IMR-90 (cell line): ENCODE measurements at regions not wholly inside any gene's neighbourhood (a gene's known extent, or its start where the extent isn't known, plus 50 kb on each side); places are given as distances from the start of the nearest gene placed in this dataset.

Source experiments
- ATAC-seq: fragments of 200-7000 bp; cut with Tn5 transposase; 2 replicates; pipeline ENCODE4 v1.9.1; 2020; ENCODE audit warnings: low read depth, mild to moderate bottlenecking, moderate library complexity
- BruUV-seq: library from RNA; stranded (reverse); fragments of 400-500 nt; replicated peaks from 2 replicates; lab custom pipeline; 2021; lab: Mats Ljungman, UMichigan
- CTCF ChIA-PET: fragments of 300-600 bp; formaldehyde crosslinking; extraction: SDS; loops from one replicate; lab custom pipeline; 2021; ENCODE audit warnings: antibody characterized with exemption; lab: Yijun Ruan, JAX
- POLR2A ChIA-PET: fragments of 300-600 bp; sonication (Branson Sonifier 250); formaldehyde crosslinking; loops from one replicate; lab custom pipeline; 2022; ENCODE audit warnings: antibody characterized with exemption; ENCODE audit not compliant: unreplicated experiment; lab: Charles Lee
- DNase-seq: peaks from one replicate; pipeline ENCODE4 v3.0.0; 2013
- H2AFZ ChIP-seq: replicated peaks from 2 replicates; pipeline ENCODE3; 2013; ENCODE audit warnings: low read length, mild to moderate bottlenecking; ENCODE audit not compliant: poor library complexity
- H2AK5ac ChIP-seq: 2 replicates; pipeline ENCODE4 v1.6.1; 2013; ENCODE audit warnings: low read depth, low read length, inconsistent platforms
- H2AK9ac ChIP-seq: replicated peaks from 2 replicates; pipeline ENCODE3; 2013; ENCODE audit warnings: mild to moderate bottlenecking, low read depth, low read length, moderate library complexity; ENCODE audit not compliant: poor library complexity
- H2BK120ac ChIP-seq: 2 replicates; pipeline ENCODE4 v1.6.1; 2013; ENCODE audit warnings: low read depth, low read length, inconsistent platforms
- H2BK15ac ChIP-seq: 3 replicates; pipeline ENCODE4 v1.6.1; 2013; ENCODE audit warnings: low read depth, low read length, inconsistent platforms
- H2BK20ac ChIP-seq: 2 replicates; pipeline ENCODE4 v1.6.1; 2013; ENCODE audit warnings: low read depth, mild to moderate bottlenecking, inconsistent platforms, low read length, moderate library complexity
- H2BK5ac ChIP-seq: 2 replicates; pipeline ENCODE4 v1.6.1; 2013; ENCODE audit warnings: mild to moderate bottlenecking, low read depth, low read length, inconsistent platforms; ENCODE audit not compliant: poor library complexity, severe bottlenecking
- H3K14ac ChIP-seq: replicated peaks from 2 replicates; pipeline ENCODE4 v1.6.1; 2013; ENCODE audit warnings: low read depth, low read length, inconsistent platforms
- H3K18ac ChIP-seq: 2 replicates; pipeline ENCODE4 v1.6.1; 2013; ENCODE audit warnings: low read depth, low read length, control low read depth
- H3K23ac ChIP-seq: 2 replicates; pipeline ENCODE4 v1.6.1; 2013; ENCODE audit warnings: low read depth, low read length, inconsistent platforms
- H3K27ac ChIP-seq: 2 replicates; pipeline ENCODE4 v1.5.1; 2013; ENCODE audit warnings: mild to moderate bottlenecking, control low read depth, low read length; ENCODE audit not compliant: insufficient read depth
- H3K27me3 ChIP-seq: 2 replicates; pipeline ENCODE4 v1.6.1; 2013; ENCODE audit warnings: low read length; ENCODE audit not compliant: control insufficient read depth, insufficient read depth
- H3K36me3 ChIP-seq: 2 replicates; pipeline ENCODE4 v1.6.1; 2013; ENCODE audit warnings: low read length, mixed read lengths; ENCODE audit not compliant: control insufficient read depth, insufficient read depth
- H3K4ac ChIP-seq: 2 replicates; pipeline ENCODE4 v1.6.1; 2013; ENCODE audit warnings: low read depth, low read length, inconsistent platforms
- H3K4me1 ChIP-seq: 2 replicates; pipeline ENCODE4 v1.6.1; 2013; ENCODE audit warnings: low read length, mixed read lengths; ENCODE audit not compliant: control insufficient read depth, insufficient read depth
- H3K4me2 ChIP-seq: 2 replicates; pipeline ENCODE4 v1.6.1; 2013; ENCODE audit warnings: low read depth, mild to moderate bottlenecking, control low read depth, low read length, moderate library complexity
- H3K4me3 ChIP-seq: 2 replicates; pipeline ENCODE4 v1.5.1; 2013; ENCODE audit warnings: low read depth, mild to moderate bottlenecking, control low read depth, low read length, moderate library complexity; ENCODE audit not compliant: insufficient read depth
- H3K56ac ChIP-seq: 2 replicates; pipeline ENCODE4 v1.6.1; 2013; ENCODE audit warnings: low read length, inconsistent platforms; ENCODE audit not compliant: insufficient read depth; ENCODE audit errors: extremely low read depth
- H3K79me1 ChIP-seq, 2 experiments: 2 replicates each; pipeline ENCODE4 v1.6.1; 2013; ENCODE audit warnings: low read length in 2 of 2, inconsistent platforms in 1 of 2, low read depth in 1 of 2
- H3K9ac ChIP-seq: 2 replicates; pipeline ENCODE4 v1.6.1; 2013; ENCODE audit warnings: low read depth, low read length, control low read depth
- H3K9me1 ChIP-seq: 2 replicates; pipeline ENCODE4 v1.6.1; 2013; ENCODE audit warnings: low read length, inconsistent platforms; ENCODE audit not compliant: insufficient read depth
- H3K9me3 ChIP-seq: 2 replicates; pipeline ENCODE4 v1.6.1; 2013; ENCODE audit warnings: low read length; ENCODE audit not compliant: control insufficient read depth, insufficient read depth
- H4K20me1 ChIP-seq: 2 replicates; pipeline ENCODE4 v1.6.1; 2013; ENCODE audit warnings: low read length, inconsistent platforms; ENCODE audit not compliant: insufficient read depth
- H4K5ac ChIP-seq: 2 replicates; pipeline ENCODE4 v1.6.1; 2013; ENCODE audit warnings: mild to moderate bottlenecking, low read depth, low read length, control low read depth
- H4K8ac ChIP-seq, 2 experiments: 2 replicates each; pipeline ENCODE4 v1.6.1; 2013; ENCODE audit warnings: low read depth in 2 of 2, low read length in 2 of 2, control low read depth in 1 of 2, inconsistent platforms in 1 of 2
- H4K91ac ChIP-seq: 2 replicates; pipeline ENCODE4 v1.6.1; 2013; ENCODE audit warnings: low read depth, low read length, inconsistent platforms; ENCODE audit not compliant: insufficient read depth
- BHLHE40 ChIP-seq: fragments of 150-350 bp; IDR thresholded peaks from 2 replicates; pipeline ENCODE4 v1.6.1; 2016; ENCODE audit warnings: mild to moderate bottlenecking, low read depth, low read length
- CEBPB ChIP-seq: IDR thresholded peaks from 2 replicates; pipeline ENCODE4 v1.6.1; 2012; ENCODE audit warnings: low read depth, low read length, improper control_type of control experiment
- FOS ChIP-seq: fragments of 150-350 bp; IDR thresholded peaks from 2 replicates; pipeline ENCODE4 v1.6.1; 2016; ENCODE audit warnings: low read depth, low read length
- MAZ ChIP-seq: IDR thresholded peaks from 2 replicates; pipeline ENCODE4 v1.6.1; 2012; ENCODE audit warnings: low read depth, mild to moderate bottlenecking, low read length, improper control_type of control experiment, moderate library complexity, borderline replicate concordance
- MXI1 ChIP-seq: IDR thresholded peaks from 2 replicates; pipeline ENCODE4 v1.6.1; 2012; ENCODE audit warnings: low read depth, mild to moderate bottlenecking, low read length, moderate library complexity, borderline replicate concordance
- NFE2L2 ChIP-seq: fragments of 150-350 bp; IDR thresholded peaks from 2 replicates; pipeline ENCODE4 v1.6.1; 2016; ENCODE audit warnings: low read depth, mild to moderate bottlenecking, low read length
- RCOR1 ChIP-seq: IDR thresholded peaks from 2 replicates; pipeline ENCODE4 v1.6.1; 2012; ENCODE audit warnings: mild to moderate bottlenecking, low read length, improper control_type of control experiment; ENCODE audit not compliant: insufficient replicate concordance
- RFX5 ChIP-seq: IDR thresholded peaks from 2 replicates; pipeline ENCODE4 v1.8.0; 2012; ENCODE audit warnings: low read depth, mild to moderate bottlenecking, low read length, moderate library complexity
- USF2 ChIP-seq: fragments of 150-350 bp; IDR thresholded peaks from 2 replicates; pipeline ENCODE4 v1.6.1; 2017; ENCODE audit warnings: mild to moderate bottlenecking, antibody characterized with exemption, low read length, low read depth
- WGBS, 2 experiments: methylation state at CpG; one replicate each; pipeline versions ENCODE4 v1.1.5 to v1.1.7; 2013; ENCODE audit warnings: missing lambda C conversion rate in 2 of 2; ENCODE audit not compliant: insufficient read length in 1 of 2; ENCODE audit errors: extremely low coverage in 2 of 2; 5-methylcytosine and 5-hydroxymethylcytosine counted together
- dilution Hi-C: fragments of 300-500 bp; cut with HindIII; formaldehyde crosslinking; loops from one replicate; pipeline ENCODE4 v1.14.3; 2018; ENCODE audit warnings: low sequenced_read_pairs; ENCODE audit not compliant: unreplicated experiment
- in situ Hi-C: fragments of 300-500 bp; cut with MboI; formaldehyde crosslinking; loops from 3 replicates; pipeline ENCODE4 v1.14.3; 2019; ENCODE audit warnings: low sequenced_read_pairs, inconsistent platforms, mixed read lengths
- intact Hi-C: fragments of 100-400 bp; cut with micrococcal nuclease; formaldehyde crosslinking; loops from 2 replicates; pipeline ENCODE4 v1.10.0; 2022
- TF ChIP-seq, protein P1 (sequence below): fragments of 150-350 bp; IDR thresholded peaks from 2 replicates; pipeline ENCODE4 v1.6.1; 2016; ENCODE audit warnings: low read depth, mild to moderate bottlenecking, low read length, moderate library complexity, borderline replicate concordance
- TF ChIP-seq, protein P2 (sequence below): conservative IDR thresholded peaks from 2 replicates; pipeline ENCODE4 v1.5.1; 2012; ENCODE audit warnings: mild to moderate bottlenecking, low read depth, low read length, improper control_type of control experiment

GRCh38 chr5:93158841-93159240 is 422.2 kb downstream of the NR2F1-AS1 start:
- no peak for ATAC-seq
- Histone ChIP-seq H4K20me1 (no peaks in the 10 kb centered on the region), H3K79me1 (no peaks in the 10 kb centered on the region), H2BK20ac (peak overlapping the region; percentile 16; the same call in 1 of the 2 replicates), H4K5ac (no peak overlapping the region; the same call in 1 of the 2 replicates), H2AK9ac (peak overlapping the region; percentile 25), H3K27me3 (no peaks in the 10 kb centered on the region), H3K4me3 (no peak overlapping the region), H3K9ac (no peak overlapping the region), H3K36me3 (no peaks in the 10 kb centered on the region), H3K23ac (peak overlapping the region; percentile 52; the same call in 1 of the 2 replicates), H3K4me2 (no peak overlapping the region), H2BK15ac (peak overlapping the region; percentile 65; the same call in 1 of the 3 replicates), H2BK5ac (peak overlapping the region; percentile 20), H4K8ac (0 out of 4 replicates have a peak overlapping the region, but pooled peaks of 1 of the 2 experiments have one; percentile 9), H4K91ac (0 out of 2 replicates have a peak overlapping the region, but pooled peaks have one; percentile 62), H3K18ac (peak overlapping the region; percentile 64; the same call in 1 of the 2 replicates), H3K4me1 (peaks cover 11% of the 10 kb centered on the region), H3K9me1 (peaks cover 5% of the 10 kb centered on the region), H2AK5ac (peak overlapping the region; percentile 35; the same call in 1 of the 2 replicates), H2AFZ (peak overlapping the region; percentile 73), H2BK120ac (peak overlapping the region; percentile 32), H3K4ac (peak overlapping the region; percentile 50), H3K14ac (peak overlapping the region; percentile 62; the same call in 1 of the 2 replicates), H3K56ac (no peak overlapping the region), H3K27ac (no peak overlapping the region), H3K9me3 (no peaks in the 10 kb centered on the region)
- dilution Hi-C loops (no loop called here), intact Hi-C loops (no loop called here), in situ Hi-C loops (no loop called here)
- no TSS peak for BruUV-seq
- POLR2A ChIA-PET = no interaction called here
- no CpG with 5 or more reads among the region's 3 CpGs for WGBS, 2 experiments
- no peak for TF ChIP-seq FOS
- TF ChIP-seq NFE2L2 = no peak
- TF ChIP-seq RCOR1 = no peak
- TF ChIP-seq, protein P1, sequence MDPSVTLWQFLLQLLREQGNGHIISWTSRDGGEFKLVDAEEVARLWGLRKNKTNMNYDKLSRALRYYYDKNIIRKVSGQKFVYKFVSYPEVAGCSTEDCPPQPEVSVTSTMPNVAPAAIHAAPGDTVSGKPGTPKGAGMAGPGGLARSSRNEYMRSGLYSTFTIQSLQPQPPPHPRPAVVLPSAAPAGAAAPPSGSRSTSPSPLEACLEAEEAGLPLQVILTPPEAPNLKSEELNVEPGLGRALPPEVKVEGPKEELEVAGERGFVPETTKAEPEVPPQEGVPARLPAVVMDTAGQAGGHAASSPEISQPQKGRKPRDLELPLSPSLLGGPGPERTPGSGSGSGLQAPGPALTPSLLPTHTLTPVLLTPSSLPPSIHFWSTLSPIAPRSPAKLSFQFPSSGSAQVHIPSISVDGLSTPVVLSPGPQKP = no peak
- TF ChIP-seq, protein P2, sequence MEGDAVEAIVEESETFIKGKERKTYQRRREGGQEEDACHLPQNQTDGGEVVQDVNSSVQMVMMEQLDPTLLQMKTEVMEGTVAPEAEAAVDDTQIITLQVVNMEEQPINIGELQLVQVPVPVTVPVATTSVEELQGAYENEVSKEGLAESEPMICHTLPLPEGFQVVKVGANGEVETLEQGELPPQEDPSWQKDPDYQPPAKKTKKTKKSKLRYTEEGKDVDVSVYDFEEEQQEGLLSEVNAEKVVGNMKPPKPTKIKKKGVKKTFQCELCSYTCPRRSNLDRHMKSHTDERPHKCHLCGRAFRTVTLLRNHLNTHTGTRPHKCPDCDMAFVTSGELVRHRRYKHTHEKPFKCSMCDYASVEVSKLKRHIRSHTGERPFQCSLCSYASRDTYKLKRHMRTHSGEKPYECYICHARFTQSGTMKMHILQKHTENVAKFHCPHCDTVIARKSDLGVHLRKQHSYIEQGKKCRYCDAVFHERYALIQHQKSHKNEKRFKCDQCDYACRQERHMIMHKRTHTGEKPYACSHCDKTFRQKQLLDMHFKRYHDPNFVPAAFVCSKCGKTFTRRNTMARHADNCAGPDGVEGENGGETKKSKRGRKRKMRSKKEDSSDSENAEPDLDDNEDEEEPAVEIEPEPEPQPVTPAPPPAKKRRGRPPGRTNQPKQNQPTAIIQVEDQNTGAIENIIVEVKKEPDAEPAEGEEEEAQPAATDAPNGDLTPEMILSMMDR = no peak
- TF ChIP-seq CEBPB = no peak
- TF ChIP-seq MAZ = no peak
- TF ChIP-seq BHLHE40 = no peak
- TF ChIP-seq RFX5 = no peak
- TF ChIP-seq MXI1 = no peak
- no peak for TF ChIP-seq USF2
- DNase-seq = no peak
- CTCF ChIA-PET = no interaction called here
